Left ventricle myocardium superior (tissue), 1 donor: ENCODE measurements at regions not wholly inside any gene's neighbourhood (a gene's known extent, or its start where the extent isn't known, plus 50 kb on each side); places are given as distances from the start of the nearest gene placed in this dataset.
A peak's percentile ranks its signal among the peaks of the same experiment; 100 is the strongest.
"Not testable (repeated sequence)": the region's sequence is repeated elsewhere in the genome, so short reads cannot be mapped to it uniquely, and the experiment has no call there.

Experiments used
- ATAC-seq: fragments of 200-7000 bp; cut with Tn5 transposase; one replicate; pipeline ENCODE4 v1.9.1; 2020; ENCODE audit warnings: mild to moderate bottlenecking, moderate library complexity
- DNase-seq: peaks from one replicate; pipeline ENCODE4 v3.0.0-alpha.2; 2020
- intact Hi-C: fragments of 100-400 bp; cut with micrococcal nuclease; formaldehyde crosslinking; loops from one replicate; pipeline ENCODE4 v1.11.0; 2022
- donor health status: DM: no; HTN: yes; CAD: no; lungs with severe emphysema.

DNA sequence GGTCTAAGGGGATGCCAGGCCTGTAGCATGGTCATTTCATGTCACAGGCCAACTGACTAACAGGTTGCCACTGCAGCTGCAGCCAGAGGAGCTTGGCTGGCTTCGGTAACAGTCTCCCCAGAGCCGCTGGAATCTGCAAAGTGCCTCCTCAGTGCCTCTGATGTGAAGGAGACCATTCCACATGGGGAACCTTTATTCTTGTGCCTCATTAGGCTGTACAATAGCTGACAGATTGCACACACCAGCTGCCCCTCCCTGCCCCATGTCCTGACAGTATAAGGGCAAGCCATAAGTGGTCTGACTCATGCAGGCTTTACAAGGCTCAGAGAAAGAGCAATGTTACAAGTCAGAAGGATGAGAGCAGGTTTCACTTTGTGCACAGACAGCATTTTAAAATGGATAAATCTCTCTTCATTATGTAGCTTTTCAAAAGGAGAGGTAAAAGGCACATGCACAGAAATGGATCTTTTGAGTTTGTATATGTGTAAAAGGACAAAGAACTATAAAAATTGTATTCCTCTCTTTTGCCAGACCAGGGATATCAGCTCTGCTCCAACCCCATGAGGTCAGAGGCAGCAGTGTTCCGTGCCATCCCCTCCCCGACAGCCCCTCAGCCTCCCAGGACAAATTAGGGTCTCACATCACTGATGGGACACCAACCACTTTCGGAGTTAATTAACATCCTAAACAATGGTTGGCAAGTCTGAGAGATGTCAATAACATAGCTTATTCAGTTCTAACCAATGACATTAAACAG, 467.8 kb downstream of the TMEM232 start:
- intact Hi-C loops, result no loop called here
- ATAC-seq (peak; percentile 58), DNase-seq (no peak)

DNA sequence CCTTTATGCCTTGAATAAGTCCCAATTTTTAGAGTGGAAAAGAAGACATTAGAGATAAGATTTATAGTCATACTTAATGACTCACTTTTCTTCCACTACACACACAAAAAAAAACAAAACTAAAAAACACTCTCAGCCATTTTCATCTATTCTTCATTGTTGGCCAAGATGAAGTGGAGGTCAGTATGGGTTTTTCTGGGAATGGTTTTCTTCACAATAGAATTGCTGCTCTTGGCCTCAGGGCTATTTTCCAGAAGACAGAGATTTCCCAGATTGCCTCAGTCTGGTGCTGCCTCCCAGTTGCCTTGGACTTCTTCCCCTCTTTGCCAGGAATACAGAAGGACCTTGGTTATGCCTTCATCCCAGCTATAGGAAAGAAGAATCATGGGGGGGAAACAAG, 463.7 kb downstream of the TMEM232 start:
- intact Hi-C loops, result no loop called here
- no peak for DNase-seq
- ATAC-seq, result no peak

DNA sequence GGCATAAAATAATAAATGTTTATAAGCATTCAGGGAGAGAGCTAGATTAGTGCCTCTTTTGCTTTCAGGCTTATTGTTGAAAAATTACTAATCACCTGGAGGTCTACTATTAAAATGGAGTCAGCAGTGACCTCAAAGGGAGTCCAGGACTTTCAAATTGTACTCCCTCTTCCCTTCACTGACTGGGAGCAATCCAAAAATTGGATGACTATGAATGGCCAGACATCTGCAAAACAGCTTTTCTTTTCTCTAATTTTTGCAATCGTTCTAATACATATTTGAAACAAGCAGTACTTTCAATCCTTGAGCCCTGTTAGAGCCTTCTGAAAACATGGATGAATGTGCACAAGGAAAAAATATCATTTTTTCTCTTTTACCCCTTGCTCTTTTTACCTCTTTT, 461.8 kb downstream of the TMEM232 start:
- intact Hi-C loops, result no loop called here
- no peak for DNase-seq
- no peak for ATAC-seq

DNA sequence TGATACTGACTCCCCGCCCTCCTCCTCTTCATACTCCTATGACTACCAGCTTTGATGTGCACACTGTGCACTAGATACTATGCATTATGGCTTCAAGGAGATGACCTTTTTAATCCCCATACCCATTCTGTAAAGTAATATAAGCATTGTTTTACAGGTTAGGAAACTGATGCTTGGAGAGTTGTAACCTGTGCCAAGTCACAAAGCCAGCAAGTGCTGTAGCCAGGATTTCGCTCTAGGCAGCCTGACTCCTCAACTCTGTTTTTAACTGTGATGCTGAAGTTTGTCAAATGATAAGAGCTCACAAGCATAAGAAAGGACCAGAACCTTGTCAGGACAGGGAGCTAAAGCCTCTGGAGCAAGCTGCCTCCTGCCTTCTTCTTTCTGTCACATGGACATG, 461.3 kb downstream of the TMEM232 start:
- intact Hi-C loops, result no loop called here
- DNase-seq, result no peak
- ATAC-seq, result no peak

DNA sequence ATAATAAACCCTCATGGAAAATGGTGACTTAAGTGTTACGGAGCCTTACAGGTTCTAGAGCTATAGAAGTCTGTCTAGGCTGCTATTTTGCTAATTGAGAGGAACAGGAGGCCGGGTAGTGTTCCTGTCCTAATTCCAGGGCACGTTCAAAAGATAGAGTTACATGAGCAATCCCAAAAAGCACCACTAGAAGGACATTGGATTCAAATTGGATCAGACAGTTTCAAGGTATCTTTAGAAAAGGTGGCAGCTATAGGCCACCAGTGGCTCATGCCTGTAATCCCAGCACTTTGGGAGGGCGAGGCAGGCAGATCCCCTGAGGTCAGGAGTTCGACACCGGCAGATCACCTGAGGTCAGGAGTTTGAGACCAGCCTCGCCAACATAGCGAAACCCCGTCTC, 458.8 kb downstream of the TMEM232 start:
- ATAC-seq (no peak), DNase-seq (no peak)
- intact Hi-C loops, result no loop called here

DNA sequence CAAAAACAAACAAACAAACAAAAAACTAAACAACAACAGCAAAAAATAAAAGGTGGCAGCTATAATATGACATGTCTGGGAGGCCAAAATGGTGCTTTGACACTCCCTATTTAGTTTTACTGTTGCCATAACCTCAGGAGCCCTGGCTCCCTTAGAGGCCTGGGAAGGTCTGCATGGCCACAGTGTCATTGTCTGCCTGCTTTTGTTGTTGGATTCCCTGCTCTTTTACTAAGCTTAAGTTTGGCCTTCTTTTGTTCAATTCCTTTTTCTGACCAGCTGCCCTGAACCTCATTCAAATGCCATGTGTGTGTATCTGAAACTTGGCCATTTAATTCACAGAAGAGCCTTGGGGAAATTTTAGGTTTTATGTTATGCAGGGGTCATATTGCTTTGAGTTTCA, 458.2 kb downstream of the TMEM232 start:
- ATAC-seq (no peak), DNase-seq (no peak)
- intact Hi-C loops, result no loop called here

DNA sequence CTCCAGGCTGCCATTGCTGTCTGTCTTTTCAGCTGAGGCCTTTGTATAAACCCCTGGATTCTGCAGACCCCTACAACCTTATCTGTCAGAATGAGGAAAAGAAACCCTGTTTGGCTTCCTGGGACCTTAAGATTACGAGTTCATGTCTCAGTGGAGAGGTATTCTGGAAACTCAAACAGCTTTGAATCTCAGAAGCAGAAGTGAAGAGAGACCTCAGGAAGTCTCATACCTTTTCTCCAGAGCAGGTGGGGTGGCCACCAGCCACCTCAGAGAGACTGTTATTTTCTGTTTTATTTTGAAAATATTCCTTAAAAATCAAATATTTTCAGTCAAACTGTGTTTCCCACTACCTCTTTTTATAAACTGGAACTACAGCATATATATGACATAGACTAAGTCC, 457.5 kb downstream of the TMEM232 start:
- intact Hi-C loops, result no loop called here

DNA sequence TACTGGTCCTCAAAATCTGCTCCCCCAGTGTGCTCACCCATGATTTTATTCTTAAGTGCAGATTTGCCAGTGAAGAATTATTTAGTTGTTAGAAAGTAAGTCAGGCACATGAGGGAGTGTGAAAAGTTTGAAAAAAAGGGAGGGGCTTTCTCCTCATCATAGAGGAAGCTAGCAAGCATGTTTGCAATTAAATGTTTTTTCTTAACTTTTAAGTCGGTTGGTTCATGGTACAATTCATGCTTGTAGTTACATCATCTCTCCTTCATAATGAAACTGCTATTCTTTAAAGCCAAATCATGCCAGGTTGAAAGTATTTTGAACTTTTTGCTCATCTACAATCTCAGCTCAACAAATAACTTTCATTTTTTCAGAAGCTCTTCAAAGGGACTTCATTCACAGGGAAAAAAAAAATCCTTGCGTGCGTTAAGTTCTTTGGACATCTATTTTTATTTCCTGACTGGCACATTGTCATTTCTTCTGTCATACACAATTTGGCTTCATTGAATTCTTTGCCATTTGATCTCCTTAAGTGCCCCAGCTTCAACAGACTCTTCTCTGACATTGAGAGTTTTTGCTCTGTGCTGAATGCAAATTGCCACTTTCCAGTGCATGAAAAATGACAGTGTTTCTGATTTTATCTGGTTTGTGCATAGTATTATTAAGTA, 456.9 kb downstream of the TMEM232 start:
- intact Hi-C loops, result no loop called here
- no peak for ATAC-seq
- no peak for DNase-seq

More for the DNA sequence above, 457.5 kb downstream of the TMEM232 start:
- ATAC-seq (no peak), DNase-seq (no peak)

DNA sequence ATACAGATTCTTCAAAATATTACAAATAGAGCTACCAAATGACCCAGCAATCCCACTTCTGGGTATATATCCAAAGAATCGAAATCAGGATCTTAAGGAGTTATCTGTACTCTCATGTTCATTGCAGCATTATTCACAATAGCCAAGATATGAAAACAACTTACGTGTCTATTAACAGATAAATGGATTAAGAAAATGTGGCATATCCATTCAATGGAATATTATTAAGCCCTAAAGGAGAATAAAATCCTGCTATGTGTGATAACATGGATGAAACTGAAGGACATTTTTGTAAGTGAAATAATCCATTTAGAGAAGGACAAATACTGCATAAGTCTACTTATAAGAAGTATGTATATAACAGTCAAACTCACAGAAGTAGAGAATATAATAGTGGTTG, 450.6 kb downstream of the TMEM232 start:
- ATAC-seq (no peak), DNase-seq (no peak)
- intact Hi-C loops, result no loop called here

DNA sequence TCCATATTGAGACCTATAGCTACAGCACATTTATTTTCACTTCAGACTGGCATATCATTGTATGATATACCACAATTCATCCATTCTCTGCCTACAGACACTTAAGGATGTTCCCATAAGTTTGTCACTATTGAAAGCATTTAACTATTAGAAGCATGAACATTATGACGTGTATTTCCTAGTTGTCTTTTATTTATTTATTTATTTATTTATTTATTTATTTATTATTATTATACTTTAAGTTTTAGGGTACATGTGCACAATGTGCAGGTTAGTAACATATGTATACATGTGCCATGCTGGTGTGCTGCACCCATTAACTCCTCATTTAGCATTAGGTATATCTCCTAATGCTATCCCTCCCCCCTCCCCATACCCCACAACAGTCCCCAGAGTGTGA, 448.0 kb downstream of the TMEM232 start:
- intact Hi-C loops, DNase-seq, ATAC-seq: not testable (repeated sequence)

DNA sequence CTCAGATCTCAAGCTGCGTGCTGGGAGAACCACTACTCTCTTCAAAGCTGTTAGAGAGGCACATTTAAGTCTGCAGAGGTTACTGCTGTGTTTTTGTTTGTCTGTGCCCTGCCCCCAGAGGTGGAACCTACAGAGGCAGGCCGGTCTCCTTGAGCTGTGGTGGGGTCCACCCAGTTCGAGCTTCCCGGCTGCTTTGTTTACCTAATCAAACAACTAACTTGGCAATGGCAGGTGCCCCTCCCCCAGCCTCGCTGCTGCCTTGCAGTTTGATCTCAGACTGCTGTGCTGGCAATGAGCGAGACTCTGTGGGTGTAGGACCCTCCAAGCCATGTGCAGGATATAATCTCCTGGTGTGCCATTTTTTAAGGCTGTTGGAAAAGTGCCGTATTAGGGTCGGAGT, 442.4 kb downstream of the TMEM232 start:
- DNase-seq, ATAC-seq, intact Hi-C loops: not testable (repeated sequence)

DNA sequence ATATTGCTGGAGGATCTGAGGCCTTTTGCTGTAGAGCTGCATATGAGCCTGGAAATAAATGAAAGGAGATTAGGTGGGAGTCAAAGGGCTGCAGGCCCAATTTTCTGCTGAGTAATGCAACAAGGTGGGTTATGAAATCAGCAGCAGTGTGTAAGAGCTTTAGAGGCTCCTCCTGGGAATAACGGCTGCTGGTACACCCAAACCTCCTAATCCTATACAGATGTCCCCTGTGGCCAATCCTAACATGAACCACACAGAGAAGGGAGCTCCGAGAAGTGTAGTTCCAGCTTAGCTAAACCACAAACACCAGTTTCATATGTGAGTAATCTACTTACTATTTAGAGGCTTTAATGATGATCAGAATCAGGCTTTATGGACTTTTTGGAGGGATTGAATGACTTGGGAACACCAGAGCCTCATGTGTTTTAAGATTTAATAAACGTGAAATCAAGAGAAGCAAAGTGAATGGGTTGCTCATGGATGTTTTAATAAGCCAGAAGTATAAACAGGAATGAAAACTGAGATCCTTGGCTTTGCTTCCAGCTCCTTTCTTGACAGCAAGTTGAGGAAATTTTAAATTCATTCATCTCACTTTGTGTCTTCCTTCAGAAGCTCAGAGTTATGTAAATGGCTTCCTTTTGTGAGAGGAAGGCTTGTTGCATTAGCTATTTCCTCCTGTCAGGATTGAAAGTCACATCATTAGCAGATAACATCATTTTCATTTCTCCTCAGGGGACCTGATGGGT, 437.5 kb downstream of the TMEM232 start:
- DNase-seq, result no peak
- ATAC-seq, result no peak
- intact Hi-C loops, result no loop called here

DNA sequence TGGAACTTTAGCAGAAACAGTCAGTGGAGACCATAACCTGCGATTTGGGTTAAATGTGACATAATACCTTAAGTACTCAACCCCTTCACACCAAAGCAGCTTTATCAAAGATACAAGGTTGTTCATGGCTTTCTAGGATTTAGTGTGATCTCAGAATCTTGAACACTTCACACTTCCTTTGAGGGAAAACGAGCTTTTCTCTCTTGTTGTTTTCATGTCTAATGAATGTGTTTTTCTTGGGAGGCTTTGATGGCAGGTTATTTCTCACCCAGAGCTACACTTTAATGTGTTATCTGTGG, 437.0 kb downstream of the TMEM232 start:
- intact Hi-C loops, result no loop called here
- DNase-seq (no peak), ATAC-seq (no peak)

DNA sequence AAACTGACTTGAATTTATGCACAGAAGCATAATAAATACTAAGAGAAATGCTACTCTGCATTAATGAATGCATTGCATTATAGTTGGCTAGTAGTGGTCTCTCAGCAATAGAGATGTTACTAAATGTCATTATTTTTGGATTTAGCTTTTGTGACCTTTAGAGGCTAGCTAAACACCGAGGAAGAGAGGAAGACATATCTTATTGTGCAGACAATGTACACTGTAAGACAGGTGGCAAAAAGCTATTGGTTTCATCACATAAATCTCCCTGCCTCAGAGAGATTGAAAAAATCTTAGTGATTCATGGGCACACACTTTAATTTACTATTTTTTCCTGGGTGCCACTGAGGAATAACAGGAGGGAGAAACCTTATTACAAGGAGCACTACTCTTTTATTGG, 435.9 kb downstream of the TMEM232 start:
- intact Hi-C loops, result no loop called here
- DNase-seq (no peak), ATAC-seq (no peak)

DNA sequence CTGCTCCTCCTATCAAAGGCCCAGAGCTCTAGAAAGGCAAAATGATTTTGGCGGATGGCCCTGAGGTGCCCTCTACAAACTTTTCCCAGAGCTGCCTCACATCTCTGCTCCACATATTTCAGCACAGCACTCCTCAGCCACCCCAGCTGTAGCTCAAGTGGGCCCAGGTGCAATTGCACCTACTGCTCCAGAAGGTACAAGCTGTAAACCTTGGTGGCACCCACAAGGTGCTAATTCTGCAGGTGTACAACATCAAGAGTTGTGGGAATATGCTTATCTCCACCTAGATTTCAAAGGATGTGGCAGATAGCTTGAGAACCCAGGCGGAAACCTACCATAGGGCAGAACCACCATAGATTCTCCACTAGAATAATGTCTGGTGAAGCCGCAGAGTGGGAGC, 432.2 kb downstream of the TMEM232 start:
- intact Hi-C loops, result no loop called here
- ATAC-seq (no peak), DNase-seq (no peak)

DNA sequence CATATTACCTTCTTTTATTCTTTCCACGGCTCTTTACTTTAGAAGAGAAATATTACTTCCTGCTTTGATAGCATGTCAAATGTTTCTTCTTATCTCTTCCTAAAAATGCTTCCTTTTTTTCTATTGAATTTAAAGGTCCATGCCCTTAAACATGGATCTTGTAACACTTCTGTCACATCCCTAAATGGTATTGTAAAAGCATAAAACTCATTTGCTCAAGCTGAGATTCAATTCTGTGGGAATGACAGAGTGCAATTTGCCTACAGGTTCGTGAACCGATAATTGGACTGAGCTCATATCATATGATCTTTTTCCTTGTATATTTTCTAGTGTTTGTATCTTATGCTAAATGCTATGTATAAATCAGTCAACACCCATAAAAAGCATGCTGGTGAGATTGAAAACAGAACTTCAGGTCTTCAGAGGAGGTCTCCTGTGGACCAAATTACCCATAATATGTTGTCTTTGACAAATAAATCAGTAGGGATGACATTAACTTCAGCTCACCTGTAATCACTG, 429.3 kb downstream of the TMEM232 start:
- DNase-seq (no peak), ATAC-seq (no peak)
- intact Hi-C loops, result no loop called here

DNA sequence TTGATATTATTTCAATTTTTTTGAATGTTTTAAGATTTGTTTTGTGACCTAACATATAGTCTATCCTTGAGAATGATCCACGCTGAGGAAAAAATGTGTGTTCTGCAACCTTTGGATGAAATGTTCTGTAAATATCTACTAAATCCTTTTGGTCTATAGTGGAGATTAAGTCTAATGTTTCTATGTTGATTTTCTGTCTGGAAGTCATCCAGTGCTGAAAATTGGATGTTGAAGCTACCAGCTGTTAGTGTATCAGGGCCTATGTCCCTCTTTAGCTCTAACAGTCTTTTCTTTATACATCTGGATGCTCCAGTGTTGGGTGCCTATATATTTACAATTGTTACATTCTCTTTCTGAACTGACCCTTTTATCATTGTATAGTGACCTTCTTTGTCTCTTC, 422.3 kb downstream of the TMEM232 start:
- no peak for DNase-seq
- no peak for ATAC-seq
- intact Hi-C loops, result no loop called here

DNA sequence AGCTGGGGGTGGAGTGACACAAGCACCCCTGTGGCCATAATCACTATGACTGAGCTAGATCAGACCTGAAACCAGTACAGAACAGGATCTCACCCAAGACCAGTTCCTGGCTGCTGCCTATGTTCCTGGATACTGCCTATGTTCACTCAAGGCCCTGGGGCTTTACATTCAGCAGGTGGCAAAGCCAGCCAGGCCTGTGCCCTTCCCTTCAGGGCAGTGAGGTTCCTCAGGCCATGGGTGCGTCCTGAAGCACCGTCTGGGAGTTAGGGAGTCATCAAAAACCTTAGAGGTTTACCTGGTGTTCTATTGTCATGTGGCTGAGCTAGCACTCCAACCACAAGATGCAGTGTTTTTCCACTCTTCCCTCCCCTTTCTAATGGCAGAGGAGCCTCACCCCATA, 419.8 kb downstream of the TMEM232 start:
- ATAC-seq, result no peak
- intact Hi-C loops, result no loop called here
- no peak for DNase-seq

DNA sequence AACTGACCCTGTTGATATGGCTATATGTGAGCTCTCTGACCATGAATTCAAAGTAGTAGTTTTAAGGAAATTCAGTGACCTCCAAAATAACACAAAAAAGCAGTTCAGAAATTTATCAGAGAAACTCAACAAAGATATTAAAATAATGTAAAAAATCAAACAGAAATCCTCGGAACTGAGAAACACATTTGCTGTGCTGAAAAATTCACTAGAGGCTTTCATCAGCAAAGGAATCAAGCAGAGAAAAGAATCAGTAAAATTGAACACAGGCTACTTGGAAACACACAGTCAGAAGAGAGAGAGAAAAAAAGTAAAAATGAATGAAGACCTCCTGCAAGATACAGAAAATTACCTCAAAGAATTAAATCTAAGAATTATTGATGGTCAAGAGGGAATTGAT, 417.2 kb downstream of the TMEM232 start:
- DNase-seq (no peak), ATAC-seq (no peak)
- intact Hi-C loops, result no loop called here

DNA sequence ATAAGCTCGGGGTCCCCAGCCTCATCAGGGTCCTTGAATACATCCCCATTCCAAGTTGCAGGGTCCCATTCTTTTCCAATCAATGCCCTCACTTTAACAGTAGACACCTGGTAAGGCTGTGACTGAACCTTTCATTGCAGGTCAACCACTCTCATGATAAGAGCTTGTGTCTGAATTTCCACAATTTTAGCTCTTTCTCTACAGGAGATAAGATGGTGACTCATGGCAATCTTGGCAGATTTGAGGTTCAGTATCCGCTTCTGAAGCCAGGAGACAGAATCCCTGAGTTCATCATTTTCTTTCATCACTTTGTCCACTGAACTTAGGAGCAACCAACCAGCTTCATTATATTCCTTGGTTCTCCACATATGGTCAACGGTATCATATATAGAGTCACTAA, 409.9 kb downstream of the TMEM232 start:
- DNase-seq, intact Hi-C loops, ATAC-seq: not testable (repeated sequence)
